K562 (cell line): ENCODE measurements at regions not wholly inside any gene's neighbourhood (a gene's known extent, or its start where the extent isn't known, plus 50 kb on each side); places are given as distances from the start of the nearest gene placed in this dataset.

ENCODE experiments used
- ATAC-seq: fragments of 200-7000 bp; cut with Tn5 transposase; 3 replicates; pipeline ENCODE4 v1.9.1; 2020; ENCODE audit warnings: moderate library complexity
- BruUV-seq: library from RNA; stranded (reverse); fragments of 400-500 nt; replicated peaks from 2 replicates; lab custom pipeline; 2021; lab: Mats Ljungman, UMichigan
- CTCF ChIA-PET: fragments of 300-600 bp; formaldehyde crosslinking; extraction: SDS; loops from one replicate; lab custom pipeline; 2021; ENCODE audit warnings: low intra/inter-chr PET ratio; lab: Yijun Ruan, JAX
- POLR2A ChIA-PET: fragments of 300-600, 350-650 bp; sonication (Branson Sonifier 250); formaldehyde crosslinking; extraction: SDS; loops from one replicate; lab custom pipeline; 2021; ENCODE audit warnings: antibody characterized with exemption, inconsistent platforms; lab: Yijun Ruan, JAX
- DNase-seq, 4 experiments: peaks; one replicate each; pipeline versions ENCODE4 v3.0.0 to v3.0.0-alpha.2; 2011 to 2018; ENCODE audit warnings: low spot score in 3 of 4, mixed read lengths in 3 of 4; ENCODE audit errors: extremely low read depth in 1 of 4
- FAIRE-seq: peaks from 2 replicates; lab custom pipeline; 2011; peaks lifted over from hg19 to GRCh38; lab: Jason Lieb, UNC
- H2AFZ ChIP-seq: 2 replicates; pipeline ENCODE4 v1.6.0; 2011; ENCODE audit warnings: low read depth, low read length, control low read depth, inconsistent platforms
- H3K27ac ChIP-seq: fragments of 200-600 bp; 3 replicates; pipeline ENCODE4 v1.8.0; 2011; ENCODE audit warnings: low read depth, mild to moderate bottlenecking, control low read depth, inconsistent platforms, low read length, moderate library complexity, mixed read lengths; ENCODE audit errors: extremely low read depth
- H3K27me3 ChIP-seq, 2 experiments: fragments of 300-600 bp in 1 of 2; 2 replicates in 1 of 2; 3 replicates in 1 of 2; pipeline versions ENCODE4 v1.6.0 to v1.8.0; 2011; ENCODE audit warnings: inconsistent platforms in 2 of 2, low read length in 2 of 2, mild to moderate bottlenecking in 1 of 2, mixed read lengths in 1 of 2, moderate library complexity in 1 of 2; ENCODE audit not compliant: control insufficient read depth in 2 of 2, insufficient read depth in 2 of 2
- H3K36me3 ChIP-seq: fragments of 300-600 bp; 3 replicates; pipeline ENCODE4 v1.8.0; 2011; ENCODE audit warnings: mild to moderate bottlenecking, low read length, inconsistent platforms; ENCODE audit not compliant: control insufficient read depth, insufficient read depth
- H3K4me1 ChIP-seq, 2 experiments: fragments of 200-600 bp in 1 of 2; replicated peaks in 1 of 2; 2 replicates in 1 of 2; 3 replicates in 1 of 2; pipeline versions ENCODE4 v1.5.1 to v1.8.0; 2011; ENCODE audit warnings: inconsistent platforms in 2 of 2, low read length in 2 of 2, mild to moderate bottlenecking in 1 of 2, mixed read lengths in 1 of 2, moderate library complexity in 1 of 2; ENCODE audit not compliant: control insufficient read depth in 2 of 2, insufficient read depth in 2 of 2
- H3K4me2 ChIP-seq: 2 replicates; pipeline ENCODE4 v1.6.1; 2011; ENCODE audit warnings: low read length, control low read depth, inconsistent platforms, mixed read lengths; ENCODE audit not compliant: insufficient read depth
- H3K4me3 ChIP-seq: fragments of 200-600 bp; sonication (generic), shearing (Covaris generic); 2 replicates; pipeline ENCODE4 v1.5.1; 2016; ENCODE audit warnings: control low read depth, inconsistent platforms
- H3K79me2 ChIP-seq: fragments of 200-600 bp; 3 replicates; pipeline ENCODE4 v1.8.0; 2011; ENCODE audit warnings: low read length, inconsistent platforms; ENCODE audit not compliant: control insufficient read depth, insufficient read depth
- H3K9ac ChIP-seq, 2 experiments: 2 replicates each; pipeline versions ENCODE4 v1.6.0 to v1.6.1; 2011; ENCODE audit warnings: low read depth in 2 of 2, low read length in 2 of 2, control low read depth in 1 of 2, inconsistent platforms in 1 of 2, mild to moderate bottlenecking in 1 of 2, mixed read lengths in 1 of 2; ENCODE audit not compliant: insufficient read depth in 1 of 2
- H3K9me1 ChIP-seq: one replicate; pipeline ENCODE4 v1.6.0; 2011; ENCODE audit warnings: inconsistent platforms, mild to moderate bottlenecking, low read length, moderate library complexity; ENCODE audit not compliant: control insufficient read depth, insufficient read depth
- H3K9me3 ChIP-seq: replicated peaks from 2 replicates; pipeline ENCODE4 v1.5.1; 2011; ENCODE audit warnings: low read depth, low read length, inconsistent platforms; ENCODE audit not compliant: control insufficient read depth, insufficient read depth
- H4K20me1 ChIP-seq: replicated peaks from 2 replicates; pipeline ENCODE4 v1.6.1; 2011; ENCODE audit warnings: low read length, inconsistent platforms, mixed read lengths; ENCODE audit not compliant: control insufficient read depth, insufficient read depth
- NFIC ChIP-seq: fragments of 450-650 bp; IDR thresholded peaks from 2 replicates; pipeline ENCODE4 v1.6.1; 2017; ENCODE audit warnings: mild to moderate bottlenecking, inconsistent platforms
- SRSF7 ChIP-seq: fragments of 200-400 bp; formaldehyde crosslinking; optimal IDR thresholded peaks from 2 replicates; pipeline ENCODE3; 2017; ENCODE audit warnings: mild to moderate bottlenecking, low read depth, low read length
- ZNF184 ChIP-seq: sonication (generic); formaldehyde crosslinking; IDR thresholded peaks from 2 replicates; pipeline ENCODE4 v1.5.0; 2020; ENCODE audit warnings: missing genetic modification reagents
- WGBS: fragments of 100-300 bp; shearing (Covaris generic); methylation state at CpG from one replicate; pipeline ENCODE4 v1.1.6; 2016; ENCODE audit warnings: low coverage, mixed read lengths; ENCODE audit not compliant: insufficient coverage; ENCODE audit errors: missing lambda C conversion rate; 5-methylcytosine and 5-hydroxymethylcytosine counted together
- in situ Hi-C: fragments of 300-500 bp; cut with MboI; formaldehyde crosslinking; loops from 4 replicates; pipeline ENCODE4 v1.15.0; 2018; ENCODE audit warnings: inconsistent platforms, mixed read lengths
- intact Hi-C: fragments of 100-400 bp; cut with micrococcal nuclease; formaldehyde crosslinking; loops from 2 replicates; pipeline ENCODE4 v1.14.2; 2022
- TF ChIP-seq, protein P1 (sequence below): sonication (generic); formaldehyde crosslinking; IDR thresholded peaks from 2 replicates; pipeline ENCODE4 v1.8.0; 2023; ENCODE audit warnings: missing genetic modification reagents, mild to moderate bottlenecking, borderline replicate concordance

DNA sequence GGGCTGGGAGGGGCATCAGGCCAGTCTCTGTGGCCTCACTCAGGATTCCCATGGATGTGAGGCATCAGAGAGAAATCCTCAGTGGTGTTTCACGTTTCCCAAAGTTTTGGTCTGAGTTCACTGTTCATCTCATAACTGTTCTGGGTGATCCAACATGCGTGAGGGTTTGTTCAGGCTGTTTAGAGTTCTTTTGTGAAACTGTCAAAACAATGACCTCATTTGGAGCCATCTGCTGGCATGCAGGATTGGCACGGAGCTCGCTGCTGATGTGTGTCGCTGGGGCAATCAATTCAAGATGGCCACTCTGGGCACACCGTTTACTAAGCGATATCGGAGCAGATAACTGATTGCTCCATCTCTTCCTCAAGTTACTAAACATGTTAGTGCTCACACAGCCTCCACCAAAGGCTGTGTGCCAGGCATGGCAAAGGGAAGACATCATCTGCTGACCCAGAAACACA is 365.6 kb downstream of the WDR11 start:
- H3K4me3 ChIP-seq, result no peak overlapping the region
- WGBS, result 4% methylated on average over 8 of the region's 8 CpGs
- TF ChIP-seq NFIC, result no peak
- no peak for TF ChIP-seq ZNF184 (CRISPR knock-in tag)
- TF ChIP-seq, protein P1, sequence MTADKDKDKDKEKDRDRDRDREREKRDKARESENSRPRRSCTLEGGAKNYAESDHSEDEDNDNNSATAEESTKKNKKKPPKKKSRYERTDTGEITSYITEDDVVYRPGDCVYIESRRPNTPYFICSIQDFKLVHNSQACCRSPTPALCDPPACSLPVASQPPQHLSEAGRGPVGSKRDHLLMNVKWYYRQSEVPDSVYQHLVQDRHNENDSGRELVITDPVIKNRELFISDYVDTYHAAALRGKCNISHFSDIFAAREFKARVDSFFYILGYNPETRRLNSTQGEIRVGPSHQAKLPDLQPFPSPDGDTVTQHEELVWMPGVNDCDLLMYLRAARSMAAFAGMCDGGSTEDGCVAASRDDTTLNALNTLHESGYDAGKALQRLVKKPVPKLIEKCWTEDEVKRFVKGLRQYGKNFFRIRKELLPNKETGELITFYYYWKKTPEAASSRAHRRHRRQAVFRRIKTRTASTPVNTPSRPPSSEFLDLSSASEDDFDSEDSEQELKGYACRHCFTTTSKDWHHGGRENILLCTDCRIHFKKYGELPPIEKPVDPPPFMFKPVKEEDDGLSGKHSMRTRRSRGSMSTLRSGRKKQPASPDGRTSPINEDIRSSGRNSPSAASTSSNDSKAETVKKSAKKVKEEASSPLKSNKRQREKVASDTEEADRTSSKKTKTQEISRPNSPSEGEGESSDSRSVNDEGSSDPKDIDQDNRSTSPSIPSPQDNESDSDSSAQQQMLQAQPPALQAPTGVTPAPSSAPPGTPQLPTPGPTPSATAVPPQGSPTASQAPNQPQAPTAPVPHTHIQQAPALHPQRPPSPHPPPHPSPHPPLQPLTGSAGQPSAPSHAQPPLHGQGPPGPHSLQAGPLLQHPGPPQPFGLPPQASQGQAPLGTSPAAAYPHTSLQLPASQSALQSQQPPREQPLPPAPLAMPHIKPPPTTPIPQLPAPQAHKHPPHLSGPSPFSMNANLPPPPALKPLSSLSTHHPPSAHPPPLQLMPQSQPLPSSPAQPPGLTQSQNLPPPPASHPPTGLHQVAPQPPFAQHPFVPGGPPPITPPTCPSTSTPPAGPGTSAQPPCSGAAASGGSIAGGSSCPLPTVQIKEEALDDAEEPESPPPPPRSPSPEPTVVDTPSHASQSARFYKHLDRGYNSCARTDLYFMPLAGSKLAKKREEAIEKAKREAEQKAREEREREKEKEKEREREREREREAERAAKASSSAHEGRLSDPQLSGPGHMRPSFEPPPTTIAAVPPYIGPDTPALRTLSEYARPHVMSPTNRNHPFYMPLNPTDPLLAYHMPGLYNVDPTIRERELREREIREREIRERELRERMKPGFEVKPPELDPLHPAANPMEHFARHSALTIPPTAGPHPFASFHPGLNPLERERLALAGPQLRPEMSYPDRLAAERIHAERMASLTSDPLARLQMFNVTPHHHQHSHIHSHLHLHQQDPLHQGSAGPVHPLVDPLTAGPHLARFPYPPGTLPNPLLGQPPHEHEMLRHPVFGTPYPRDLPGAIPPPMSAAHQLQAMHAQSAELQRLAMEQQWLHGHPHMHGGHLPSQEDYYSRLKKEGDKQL (CRISPR knock-in tag), result no peak
- no peak for TF ChIP-seq SRSF7
- ATAC-seq (no peak), DNase-seq (no peak), FAIRE-seq (no peak)
- no peak overlapping the region for H3K27ac ChIP-seq
- H3K36me3 ChIP-seq, result no peaks in the 10 kb centered on the region
- H3K79me2 ChIP-seq, result no peaks in the 10 kb centered on the region
- no peaks in the 10 kb centered on the region for H3K4me1 ChIP-seq
- H3K9ac ChIP-seq, result no peak overlapping the region
- no TSS peak for BruUV-seq
- intact Hi-C loops (no loop called here), in situ Hi-C loops (no loop called here)
- ChIA-PET CTCF (no interaction called here), POLR2A (no interaction called here)
- no peaks in the 10 kb centered on the region for H3K27me3 ChIP-seq
- H4K20me1 ChIP-seq, result no peaks in the 10 kb centered on the region
- H3K4me2 ChIP-seq, result no peak overlapping the region
- no peak overlapping the region for H2AFZ ChIP-seq
- no peaks in the 10 kb centered on the region for H3K9me1 ChIP-seq
- H3K9me3 ChIP-seq, result no peaks in the 10 kb centered on the region
